Right renal pelvis (tissue), 4 donors: ENCODE measurements at regions not wholly inside any gene's neighbourhood (a gene's known extent, or its start where the extent isn't known, plus 50 kb on each side); places are given as distances from the start of the nearest gene placed in this dataset.
A peak's percentile ranks its signal among the peaks of the same experiment; 100 is the strongest.

ENCODE experiments used
- DNase-seq, 4 donors: peaks; one replicate each; pipeline ENCODE4 v3.0.0-alpha.2; 2013; ENCODE audit warnings: low read depth in 4 of 4, low spot score in 3 of 4, missing footprints in 1 of 4

DNA sequence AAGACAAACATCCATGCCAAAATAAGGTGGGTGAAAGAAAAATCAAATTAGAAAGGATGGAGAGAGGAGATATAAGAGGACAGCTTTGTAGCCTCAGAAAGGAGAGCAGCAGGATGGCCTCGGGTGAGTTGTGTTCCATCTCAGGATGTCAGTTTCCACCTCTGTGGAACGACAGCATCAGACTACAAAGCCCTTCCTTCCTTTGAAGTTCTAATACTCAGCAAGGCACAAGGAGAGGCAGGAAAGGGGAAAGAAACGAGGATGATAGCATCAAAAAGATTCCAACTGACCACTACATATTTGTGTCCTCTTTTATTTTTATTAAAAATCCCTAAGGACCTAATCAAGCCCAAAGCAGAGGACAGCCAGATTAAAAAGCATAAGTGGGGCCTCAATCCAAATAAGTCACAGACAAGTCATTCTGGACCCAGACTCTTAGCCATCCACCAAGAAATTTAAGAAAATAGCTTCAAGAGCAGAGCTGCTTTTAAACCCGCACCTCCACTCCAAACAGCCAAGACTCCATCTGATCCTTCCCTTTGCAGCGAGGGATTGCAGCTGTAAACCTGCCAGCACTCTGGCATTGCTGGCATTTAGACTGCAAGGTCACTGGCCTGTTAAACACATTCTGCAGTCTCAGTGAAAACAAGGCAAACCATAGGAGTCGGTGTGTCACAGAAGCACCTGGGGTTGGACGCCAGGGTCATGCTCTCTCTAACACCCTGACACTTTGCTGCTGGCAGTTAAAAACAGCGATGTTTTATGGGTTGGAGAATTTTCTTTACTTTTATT lies 314.5 kb upstream of the CHAC2 start:
- DNase-seq, result peak in 1 of 4 donors; percentile 27

DNA sequence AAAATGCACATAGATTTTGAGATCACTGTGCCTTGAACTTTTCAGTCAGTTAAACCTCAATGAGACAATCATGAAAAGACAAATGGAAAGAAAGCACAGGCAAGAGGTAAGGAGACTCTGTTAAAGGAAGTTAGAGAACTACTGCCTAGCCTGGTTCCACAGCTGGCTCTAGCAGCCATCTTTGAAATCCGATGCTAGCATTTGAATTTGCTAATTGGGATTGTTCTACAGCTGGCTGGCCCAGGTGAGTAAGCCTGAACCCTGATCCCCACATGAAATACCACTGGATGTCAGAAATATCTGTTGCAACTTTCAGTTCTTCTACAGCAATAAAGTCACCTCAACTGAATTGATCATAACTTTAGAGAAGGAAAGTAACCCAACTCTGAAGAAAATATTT lies 315.2 kb upstream of the CHAC2 start:
- DNase-seq, result no peak

DNA sequence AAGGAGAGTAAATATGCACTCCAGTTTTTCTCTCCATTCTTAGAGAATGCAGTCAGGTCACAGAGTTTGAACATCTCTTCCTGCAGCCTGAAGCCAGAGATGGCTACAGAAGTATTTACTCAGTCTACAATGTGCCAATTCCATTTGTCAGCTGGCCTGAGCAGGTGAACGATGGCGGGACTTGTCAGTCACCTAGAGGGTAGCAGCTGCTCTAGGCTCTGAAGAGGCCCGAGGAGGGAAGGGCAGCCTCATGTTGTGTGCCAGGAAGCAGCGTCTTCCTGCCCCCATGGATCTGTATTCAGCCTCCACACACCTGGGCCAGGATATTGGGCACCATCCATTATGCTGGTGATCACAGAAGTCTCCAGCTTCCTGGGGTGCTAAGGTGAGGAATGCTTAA lies 316.7 kb upstream of the CHAC2 start:
- no peak for DNase-seq

DNA sequence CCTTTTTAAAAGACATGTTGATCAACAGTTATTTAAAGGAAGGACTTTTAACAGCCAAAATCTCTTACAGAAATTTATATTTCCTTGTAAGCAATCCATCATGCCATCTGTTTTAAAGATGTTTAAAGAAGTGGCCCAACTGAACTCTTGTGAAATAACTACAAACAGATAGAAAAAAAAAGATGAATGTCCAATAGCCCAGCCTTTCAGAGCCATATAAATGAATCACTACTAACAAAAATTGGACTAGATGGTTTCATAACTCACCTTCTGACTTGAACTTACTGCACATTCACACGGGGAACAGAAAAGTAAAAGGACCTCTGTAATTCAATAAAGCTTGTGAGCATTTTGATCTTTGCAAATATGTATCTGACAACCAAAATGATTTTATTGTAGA lies 319.0 kb upstream of the CHAC2 start:
- no peak for DNase-seq

DNA sequence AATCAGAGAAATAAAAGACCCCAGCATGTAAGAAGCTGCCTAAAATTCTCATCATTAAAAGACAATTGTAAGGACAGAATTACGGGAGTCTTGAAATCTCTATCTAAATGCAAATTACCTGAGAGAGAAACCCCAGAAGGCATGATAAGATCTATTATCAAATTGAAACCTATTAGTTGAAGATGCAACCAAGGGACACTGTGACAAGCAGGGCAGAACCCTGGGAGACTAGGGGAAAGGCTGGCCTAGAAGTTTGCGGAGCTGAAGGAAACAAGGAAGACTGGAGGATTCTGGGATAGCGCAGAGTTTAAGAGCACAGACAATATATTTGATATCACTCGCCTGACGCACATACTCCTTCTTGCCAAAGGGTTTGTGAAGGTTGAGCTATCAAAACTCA lies 319.5 kb upstream of the CHAC2 start:
- DNase-seq, result no peak

DNA sequence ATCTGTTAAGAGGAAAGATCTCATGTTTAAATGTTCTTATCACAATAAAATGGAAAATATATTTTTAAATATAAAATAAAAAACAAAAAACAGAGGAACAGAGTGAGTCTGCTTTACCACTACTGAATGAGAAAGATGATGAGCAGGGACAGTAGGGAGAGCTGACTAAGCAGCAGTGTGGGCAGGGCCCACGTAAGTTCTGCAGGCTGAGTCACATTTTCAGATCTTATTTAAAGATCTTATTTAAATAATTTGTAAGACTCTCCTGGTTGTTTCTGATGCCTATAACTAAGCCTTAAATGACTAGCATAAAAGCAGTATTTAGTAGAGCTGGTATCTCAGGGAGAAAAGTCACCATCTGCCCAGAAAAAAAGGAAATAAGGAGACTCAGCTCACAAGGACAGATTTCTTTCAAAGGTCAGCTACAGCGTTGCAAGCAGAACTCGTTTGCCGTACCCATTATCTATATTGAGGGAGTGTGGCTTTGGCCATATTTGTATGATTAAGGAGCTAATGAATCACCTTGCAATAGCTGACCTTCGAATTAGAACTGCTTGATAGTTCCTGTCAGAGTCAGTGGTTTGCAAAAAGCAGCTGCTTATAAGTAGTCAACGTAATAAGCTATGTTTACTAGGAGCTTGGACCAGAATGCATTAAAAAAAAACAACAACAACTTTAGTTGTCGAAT lies 322.1 kb upstream of the CHAC2 start:
- no peak for DNase-seq

DNA sequence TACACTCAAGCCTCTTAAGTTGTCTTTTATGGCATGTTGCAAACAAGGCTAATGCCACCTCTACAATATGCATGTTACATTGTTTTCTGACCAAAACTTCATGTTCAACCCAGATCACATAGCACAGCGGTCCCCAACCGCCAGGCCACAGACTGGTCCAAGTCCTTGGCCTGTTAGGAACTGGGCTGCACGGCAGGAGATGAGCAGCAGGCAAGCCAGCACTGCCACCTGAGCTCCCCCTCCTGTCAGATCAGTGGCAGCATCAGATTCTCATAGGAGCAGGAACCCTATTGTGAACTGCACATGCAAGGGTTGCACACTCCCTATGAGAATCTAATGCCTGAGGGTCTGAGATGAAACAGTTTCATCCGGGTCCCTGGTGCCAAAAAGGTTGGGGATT lies 324.8 kb upstream of the CHAC2 start:
- no peak for DNase-seq

DNA sequence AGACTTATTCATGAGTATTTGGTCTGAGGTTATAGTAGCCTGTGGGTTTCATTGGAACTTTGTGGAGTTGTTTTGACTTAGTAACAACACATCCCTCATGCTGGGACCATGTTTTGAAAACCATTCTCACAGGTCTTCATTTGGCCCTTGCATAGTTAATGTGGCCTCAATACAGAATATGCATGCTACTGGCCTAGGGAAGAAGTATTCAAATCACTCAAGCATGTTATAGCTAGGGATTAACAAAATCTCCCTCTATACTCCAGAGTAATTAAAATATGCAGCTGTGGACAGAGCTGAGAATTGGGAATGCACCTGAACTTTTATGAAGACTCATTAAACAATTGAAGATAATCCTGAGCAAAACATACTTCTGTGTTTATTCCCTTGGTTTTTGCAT lies 325.5 kb upstream of the CHAC2 start:
- no peak for DNase-seq

DNA sequence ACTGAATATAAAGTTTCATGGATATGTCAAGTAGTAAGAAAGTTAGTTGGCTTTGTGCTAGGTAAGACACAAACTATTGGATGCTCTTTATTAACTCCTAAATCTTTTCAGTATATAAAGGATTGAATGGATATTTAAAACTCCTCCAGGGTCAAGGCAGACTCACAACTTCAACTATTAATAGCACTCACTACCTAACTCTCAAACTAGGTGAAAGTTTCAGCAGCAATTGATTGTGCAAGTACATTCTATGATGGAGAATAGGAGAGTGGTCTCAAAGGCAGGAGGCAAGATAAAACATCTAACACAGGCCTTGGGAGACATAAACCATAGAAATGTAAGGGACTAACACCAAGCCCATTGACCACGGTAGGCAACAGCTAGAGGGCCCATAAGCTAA lies 328.9 kb upstream of the CHAC2 start:
- no peak for DNase-seq

DNA sequence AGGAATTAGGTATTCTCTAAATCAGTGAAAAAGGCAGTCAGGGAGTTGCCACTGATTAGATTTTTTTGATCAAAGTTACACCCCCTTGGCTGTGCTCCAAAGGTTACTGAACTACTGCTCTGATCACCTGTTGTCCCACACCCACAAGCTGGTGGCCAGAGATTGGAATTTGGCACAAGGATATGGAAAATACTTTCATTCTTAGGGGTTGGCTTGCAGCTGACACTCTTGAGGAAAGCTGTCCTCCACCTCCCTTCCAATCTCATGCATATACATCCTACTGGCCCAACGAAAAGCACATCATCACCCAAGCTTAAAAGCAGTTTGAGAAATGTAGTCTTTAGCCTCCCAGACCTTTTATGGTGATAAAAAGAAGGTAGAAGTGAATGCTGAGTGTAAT lies 329.5 kb upstream of the CHAC2 start:
- no peak for DNase-seq

DNA sequence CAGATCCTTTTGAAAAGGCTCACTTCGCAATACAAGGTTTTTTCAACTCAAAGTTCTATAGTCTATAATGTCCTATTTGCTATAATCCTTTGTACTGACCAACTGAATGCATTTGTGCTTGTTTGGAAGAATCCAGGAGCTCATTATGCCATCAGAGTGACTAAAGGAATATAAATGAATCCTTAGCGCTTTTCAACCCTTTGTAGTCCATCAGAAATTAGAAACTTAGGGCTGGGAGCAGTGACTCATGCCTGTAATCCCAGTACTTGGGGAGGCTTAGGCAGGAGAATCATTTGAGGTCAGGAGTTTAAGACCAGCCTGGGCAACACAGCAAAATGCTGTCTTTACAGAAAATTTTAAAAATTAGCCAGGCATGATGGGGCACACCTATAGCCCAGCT lies 330.2 kb upstream of the CHAC2 start:
- DNase-seq, result no peak

DNA sequence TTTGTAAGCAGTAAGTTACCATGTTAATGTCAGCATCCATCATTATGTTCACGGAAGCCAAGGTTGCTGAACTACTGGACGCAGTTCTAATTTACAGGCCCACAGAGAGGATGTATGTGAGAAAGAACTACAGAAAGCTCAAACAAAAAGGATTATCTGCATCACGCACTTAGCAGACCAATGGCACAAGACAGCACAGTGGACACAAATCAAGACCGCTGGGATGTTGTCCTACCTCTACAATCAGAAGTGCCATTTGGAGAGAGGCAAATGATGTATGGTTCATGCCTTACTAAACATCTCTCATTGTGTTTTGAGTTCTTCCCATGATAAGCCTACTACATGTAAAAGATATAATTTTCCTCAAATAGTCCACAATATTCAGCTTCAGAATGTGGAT lies 330.7 kb upstream of the CHAC2 start:
- DNase-seq, result no peak

DNA sequence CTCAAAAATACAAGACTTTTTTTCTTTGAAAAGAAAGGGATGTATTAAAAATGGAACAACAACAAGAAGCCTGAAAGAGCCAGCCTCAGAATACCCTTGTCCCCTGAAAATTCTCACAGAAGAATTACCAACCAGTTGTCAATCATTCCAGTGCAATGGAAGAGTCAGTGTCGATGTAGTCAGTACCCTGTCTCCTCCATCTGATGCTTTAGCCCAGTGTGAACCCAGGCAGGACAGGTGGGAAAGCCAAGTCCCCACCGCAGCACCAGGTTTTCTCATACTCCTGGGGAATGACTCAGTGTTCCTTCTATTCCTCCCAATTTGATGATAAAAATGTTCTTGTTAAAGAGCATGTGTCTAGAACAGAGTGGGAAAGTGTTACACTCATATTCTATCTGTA lies 332.0 kb upstream of the CHAC2 start:
- DNase-seq, result no peak

DNA sequence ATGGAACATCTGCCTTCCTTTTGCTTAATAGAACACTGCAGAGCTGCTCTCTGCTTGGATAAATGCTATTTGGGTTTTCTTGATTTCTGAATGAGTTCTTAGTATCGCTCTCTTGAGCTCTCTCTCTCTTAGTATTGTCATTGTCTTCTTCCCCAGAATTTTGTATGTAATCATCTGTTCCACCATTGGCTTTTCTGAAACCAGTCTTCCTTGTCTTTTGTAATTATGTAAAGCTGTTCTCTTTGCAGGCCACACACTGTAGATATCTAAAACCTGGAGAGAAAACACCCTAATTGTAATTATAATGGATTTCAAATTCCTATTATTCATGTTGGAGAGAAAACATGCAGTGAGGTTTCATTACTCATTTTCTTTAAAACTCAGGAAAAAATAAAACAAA lies 333.1 kb upstream of the CHAC2 start:
- no peak for DNase-seq

DNA sequence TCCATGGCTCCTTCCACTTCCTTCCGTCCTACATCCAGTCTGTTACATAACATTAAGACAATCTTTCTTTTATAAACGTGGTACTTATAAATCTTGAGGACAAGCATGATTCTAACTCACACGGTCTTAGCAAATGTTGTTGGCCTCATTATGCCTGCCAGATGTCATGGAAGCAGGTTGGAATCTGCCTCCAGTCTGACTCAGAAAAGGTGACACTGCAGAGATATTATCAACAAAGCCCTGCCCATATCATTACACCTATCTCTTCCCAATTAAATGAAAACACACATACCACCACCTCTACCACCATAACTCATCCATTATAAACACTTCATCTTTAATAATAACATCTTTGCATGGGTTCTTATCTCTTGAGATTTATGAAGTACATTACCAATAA lies 334.7 kb upstream of the CHAC2 start:
- DNase-seq, result no peak

DNA sequence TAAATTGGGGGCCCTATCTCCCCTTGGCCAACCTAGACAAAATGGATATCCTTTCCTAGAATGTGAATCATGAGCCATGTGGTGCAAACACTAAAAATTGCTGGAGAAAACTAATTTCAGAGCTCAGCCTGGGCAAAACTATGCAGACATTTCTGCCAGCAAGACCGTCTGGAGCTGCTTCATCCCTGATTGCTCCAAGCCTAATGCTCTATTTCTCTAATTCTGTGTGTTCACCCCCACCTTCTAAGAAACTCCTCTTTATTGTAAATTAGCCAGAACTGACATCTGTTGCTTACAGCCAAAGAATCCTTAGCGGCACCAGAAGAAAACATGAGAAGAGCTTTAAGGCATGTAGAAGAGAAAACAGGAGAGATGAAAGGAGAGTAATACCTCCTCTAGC lies 337.7 kb upstream of the CHAC2 start:
- DNase-seq, result no peak

DNA sequence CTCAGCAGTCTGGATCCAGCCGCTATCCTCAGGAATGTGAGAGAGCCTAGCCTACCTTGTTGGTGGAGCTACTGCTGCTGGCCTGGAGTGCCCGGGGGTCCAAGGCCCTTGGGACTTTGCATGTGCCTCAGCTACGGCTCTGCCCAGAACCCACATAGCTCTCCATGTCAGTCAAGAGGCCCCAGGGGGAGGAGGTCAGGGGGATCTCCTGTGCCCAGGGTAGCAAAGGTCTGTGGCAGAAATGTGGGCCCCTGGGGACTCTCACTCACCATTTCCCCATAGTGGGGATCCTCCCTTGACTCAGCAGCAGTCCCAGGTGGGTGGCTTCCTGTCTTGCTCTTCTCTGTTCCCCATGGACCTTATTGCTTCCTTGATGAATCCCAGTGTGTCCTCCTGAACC lies 342.7 kb upstream of the CHAC2 start:
- DNase-seq, result no peak

DNA sequence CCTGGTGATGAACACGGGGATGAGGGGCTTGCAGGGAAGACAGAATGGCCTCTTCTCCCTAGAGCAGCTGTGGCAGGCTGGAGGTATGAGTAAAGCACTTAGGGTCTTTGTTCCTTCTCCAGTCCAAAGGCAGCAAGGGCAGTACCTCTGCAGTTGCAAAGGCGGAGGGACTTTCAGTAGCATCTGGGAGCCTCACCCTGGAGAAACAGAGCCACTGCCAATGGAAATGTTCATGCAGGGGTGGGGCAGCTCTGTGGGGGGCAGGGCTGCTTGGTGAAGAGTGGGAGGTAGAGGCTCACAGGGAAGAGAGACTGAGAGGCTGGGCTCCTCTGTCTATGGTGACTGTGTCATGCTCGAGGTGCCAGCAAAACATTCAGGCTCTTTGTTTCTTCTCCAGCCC lies 344.1 kb upstream of the CHAC2 start:
- no peak for DNase-seq

DNA sequence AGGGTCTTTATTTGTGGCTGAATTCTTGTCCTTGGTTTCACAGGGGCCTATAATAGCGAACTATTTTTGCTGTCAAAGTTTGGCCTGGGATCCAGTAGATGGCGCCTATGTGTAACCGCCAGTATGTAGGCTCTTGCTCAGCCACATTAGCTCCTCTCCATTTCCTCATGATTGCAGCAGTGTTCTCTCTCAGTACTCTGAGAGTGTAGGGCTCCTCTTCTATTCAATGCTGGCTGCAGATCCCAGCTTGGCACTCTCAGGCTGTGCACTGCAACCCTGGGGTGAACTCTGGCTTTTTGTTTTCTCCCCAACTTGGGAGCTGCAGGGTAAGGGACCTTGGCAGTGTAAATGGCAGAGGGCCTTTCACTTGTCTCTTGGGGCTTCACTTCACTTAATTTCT lies 344.6 kb upstream of the CHAC2 start:
- DNase-seq, result no peak

DNA sequence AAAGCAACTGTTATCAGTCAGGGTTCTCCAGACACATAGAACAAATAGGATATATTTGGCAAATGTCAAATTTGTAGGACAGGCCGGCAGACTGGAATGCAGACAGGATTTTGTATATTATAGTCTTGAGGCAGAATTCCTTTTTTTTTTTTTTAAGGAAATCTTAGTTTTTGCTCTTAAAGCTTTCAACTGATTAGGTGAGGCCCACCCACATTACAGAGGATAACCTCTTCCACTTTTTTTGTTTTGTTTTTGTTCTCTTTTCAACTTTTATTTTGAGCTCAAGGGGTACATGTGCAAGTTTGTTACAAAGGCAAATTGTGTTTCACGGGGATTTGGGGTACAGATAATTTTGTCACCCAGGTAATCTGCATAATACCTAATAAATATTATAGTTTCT lies 350.2 kb upstream of the CHAC2 start:
- DNase-seq, result no peak

DNA sequence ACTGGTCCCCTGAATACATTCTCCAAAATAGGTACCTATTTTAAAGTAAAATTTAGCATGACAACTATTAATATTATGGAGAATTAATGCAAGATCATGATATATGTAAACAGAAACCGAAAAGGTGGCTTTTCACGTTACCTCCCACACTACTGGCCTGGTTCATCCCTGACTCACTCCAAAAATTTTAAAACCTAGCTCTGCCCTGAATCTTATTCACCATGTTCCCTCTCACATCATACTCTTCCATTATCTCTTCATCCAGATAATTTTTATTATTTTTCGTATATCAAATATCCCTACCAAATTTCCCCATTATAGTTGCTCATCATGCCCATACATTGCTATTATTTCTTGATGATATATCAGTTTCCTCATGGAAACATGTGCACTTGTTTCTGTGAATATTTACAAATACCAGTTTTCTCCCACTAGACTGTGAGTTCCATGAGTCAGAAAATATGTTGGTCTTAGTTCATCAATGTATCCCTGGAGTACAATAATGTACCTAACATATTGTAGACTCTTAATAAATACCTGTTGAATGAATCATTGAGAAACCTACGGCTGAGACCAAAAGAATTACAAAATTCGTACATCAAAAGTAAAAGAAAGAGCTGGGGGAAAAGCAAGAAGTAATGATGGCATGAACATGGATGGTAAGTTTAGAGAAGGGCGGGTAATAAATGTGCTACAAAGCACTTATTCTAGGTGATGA lies 360.1 kb upstream of the CHAC2 start:
- no peak for DNase-seq
